Naive thymus-derived CD8-positive, alpha-beta T cell (primary cell): ENCODE measurements at regions not wholly inside any gene's neighbourhood (a gene's known extent, or its start where the extent isn't known, plus 50 kb on each side); places are given as distances from the start of the nearest gene placed in this dataset.

Source experiments
- ATAC-seq, 2 donors: fragments of 150-1000 bp; cut with Tn5 transposase in 1 of 2; sonication (Bioruptor Pico), chemical (Tn5 transposase) in 1 of 2; 1 replicate in 1 of 2; 2 replicates in 1 of 2; pipeline ENCODE4 v1.10.0; 2021; ENCODE audit warnings: mild to moderate bottlenecking in 2 of 2, moderate library complexity in 2 of 2
- POLR2A ChIA-PET: fragments of 350-600 bp; sonication (Branson Sonifier 250); formaldehyde crosslinking; loops from one replicate; lab custom pipeline; 2021; ENCODE audit warnings: antibody characterized with exemption; lab: Charles Lee
- DNase-seq, 10 donors: peaks; one replicate each; pipeline versions ENCODE4 v3.0.0 to v3.0.0-alpha.2; 2020 to 2022
- H3K27ac Mint-ChIP-seq, 10 donors: one replicate each; pipeline ENCODE4 v1.8.0; 2020 to 2022; ENCODE audit warnings: mild to moderate bottlenecking in 10 of 10, mixed read lengths in 10 of 10, moderate library complexity in 4 of 10, inconsistent platforms in 1 of 10
- H3K27me3 Mint-ChIP-seq, 5 donors: one replicate each; pipeline ENCODE4 v1.8.0; 2021 to 2022; ENCODE audit warnings: mixed read lengths in 5 of 5
- H3K36me3 Mint-ChIP-seq, 3 donors: one replicate each; pipeline ENCODE4 v1.8.0; 2020 to 2022; ENCODE audit warnings: mixed read lengths in 3 of 3, mild to moderate bottlenecking in 2 of 3, inconsistent platforms in 1 of 3
- H3K4me1 Mint-ChIP-seq, 4 donors: one replicate each; pipeline ENCODE4 v1.8.0; 2021 to 2022; ENCODE audit warnings: mixed read lengths in 4 of 4
- H3K4me3 Mint-ChIP-seq, 10 donors: one replicate each; pipeline ENCODE4 v1.8.0; 2020 to 2022; ENCODE audit warnings: mild to moderate bottlenecking in 10 of 10, mixed read lengths in 10 of 10, moderate library complexity in 6 of 10, inconsistent platforms in 1 of 10
- H3K9me3 Mint-ChIP-seq, 9 donors: one replicate each; pipeline ENCODE4 v1.8.0; 2020 to 2022; ENCODE audit warnings: mixed read lengths in 9 of 9, mild to moderate bottlenecking in 3 of 9, inconsistent platforms in 1 of 9, moderate library complexity in 1 of 9

GRCh38 chr4:126441173-126442035 is 1126.6 kb downstream of the FAT4 start:
- Mint-ChIP-seq H3K9me3 (peaks cover 0 to 14% (median 9%) of the 10 kb centered on the region in 9 donors), H3K36me3 (no peaks in the 10 kb centered on the region), H3K27ac (no peak overlapping the region), H3K4me3 (no peak overlapping the region), H3K27me3 (no peaks in the 10 kb centered on the region), H3K4me1 (no peaks in the 10 kb centered on the region)
- no peak for ATAC-seq
- no peak for DNase-seq
- POLR2A ChIA-PET = no interaction called here

GRCh38 chr4:126445596-126445995 is 1130.8 kb downstream of the FAT4 start:
- DNase-seq = no peak
- no peak overlapping the region for H3K27ac Mint-ChIP-seq
- no peaks in the 10 kb centered on the region for H3K4me1 Mint-ChIP-seq

GRCh38 chr4:126446917-126447316 is 1132.2 kb downstream of the FAT4 start:
- H3K4me1 Mint-ChIP-seq = no peaks in the 10 kb centered on the region
- no peaks in the 10 kb centered on the region for H3K27me3 Mint-ChIP-seq
- no peak overlapping the region for H3K27ac Mint-ChIP-seq
- H3K4me3 Mint-ChIP-seq = no peak overlapping the region
- POLR2A ChIA-PET = no interaction called here
- ATAC-seq (no peak), DNase-seq (no peak)
- peaks cover 0 to 13% (median 5%) of the 10 kb centered on the region in 9 donors for H3K9me3 Mint-ChIP-seq
- H3K36me3 Mint-ChIP-seq = no peaks in the 10 kb centered on the region

More at GRCh38 chr4:126445596-126445995, 1130.8 kb downstream of the FAT4 start:
- Mint-ChIP-seq H3K36me3 (no peaks in the 10 kb centered on the region), H3K27me3 (no peaks in the 10 kb centered on the region), H3K4me3 (no peak overlapping the region), H3K9me3 (peaks cover 0 to 13% (median 4%) of the 10 kb centered on the region in 9 donors)
- POLR2A ChIA-PET = no interaction called here
- ATAC-seq = no peak

GRCh38 chr4:126448086-126448845 is 1133.5 kb downstream of the FAT4 start:
- POLR2A ChIA-PET = no interaction called here
- H3K4me1 Mint-ChIP-seq = no peaks in the 10 kb centered on the region
- peaks cover 0 to 19% (median 10%) of the 10 kb centered on the region in 9 donors for H3K9me3 Mint-ChIP-seq
- H3K36me3 Mint-ChIP-seq = no peaks in the 10 kb centered on the region
- no peak for DNase-seq
- ATAC-seq = no peak
- no peak overlapping the region for H3K27ac Mint-ChIP-seq
- no peaks in the 10 kb centered on the region for H3K27me3 Mint-ChIP-seq
- H3K4me3 Mint-ChIP-seq = no peak overlapping the region

GRCh38 chr4:126451237-126451873 is 1136.6 kb downstream of the FAT4 start:
- Mint-ChIP-seq H3K4me1 (no peaks in the 10 kb centered on the region), H3K9me3 (peaks cover 0 to 19% (median 5%) of the 10 kb centered on the region in 9 donors), H3K36me3 (no peaks in the 10 kb centered on the region), H3K27me3 (no peaks in the 10 kb centered on the region), H3K27ac (no peak overlapping the region), H3K4me3 (no peak overlapping the region)
- POLR2A ChIA-PET = no interaction called here
- ATAC-seq (no peak), DNase-seq (no peak)

- peaks cover 0 to 22% (median 5%) of the 10 kb centered on the region in 9 donors for H3K9me3 Mint-ChIP-seq
- no peak overlapping the region for H3K27ac Mint-ChIP-seq
- ATAC-seq = no peak
- H3K36me3 Mint-ChIP-seq = no peaks in the 10 kb centered on the region
- H3K4me3 Mint-ChIP-seq = no peak overlapping the region
- no peaks in the 10 kb centered on the region for H3K4me1 Mint-ChIP-seq
- no peak for DNase-seq
- POLR2A ChIA-PET = no interaction called here
- no peaks in the 10 kb centered on the region for H3K27me3 Mint-ChIP-seq
These were observed 1141.1 kb downstream of the FAT4 start for GRCh38 chr4:126455865-126456264.

- ATAC-seq (no peak), DNase-seq (no peak)
- POLR2A ChIA-PET = no interaction called here
- Mint-ChIP-seq H3K4me1 (no peaks in the 10 kb centered on the region), H3K27ac (no peak overlapping the region), H3K36me3 (no peaks in the 10 kb centered on the region), H3K27me3 (no peaks in the 10 kb centered on the region), H3K4me3 (no peak overlapping the region), H3K9me3 (peaks cover 0 to 12% (median 0%) of the 10 kb centered on the region in 9 donors)
These were observed 1144.2 kb downstream of the FAT4 start for GRCh38 chr4:126458993-126459392.

- DNase-seq = no peak
- H3K4me1 Mint-ChIP-seq = no peaks in the 10 kb centered on the region
- ATAC-seq = no peak
- no peaks in the 10 kb centered on the region for H3K36me3 Mint-ChIP-seq
- peaks cover 0 to 22% (median 4%) of the 10 kb centered on the region in 9 donors for H3K9me3 Mint-ChIP-seq
- H3K27me3 Mint-ChIP-seq = no peaks in the 10 kb centered on the region
- H3K4me3 Mint-ChIP-seq = no peak overlapping the region
- H3K27ac Mint-ChIP-seq = no peak overlapping the region
- POLR2A ChIA-PET = no interaction called here
These were observed 1150.6 kb downstream of the FAT4 start for GRCh38 chr4:126465341-126465740.

- POLR2A ChIA-PET = no interaction called here
- H3K36me3 Mint-ChIP-seq = no peaks in the 10 kb centered on the region
- H3K9me3 Mint-ChIP-seq = peaks cover 0 to 15% (median 3%) of the 10 kb centered on the region in 9 donors
- no peaks in the 10 kb centered on the region for H3K4me1 Mint-ChIP-seq
- DNase-seq (no peak), ATAC-seq (no peak)
- no peaks in the 10 kb centered on the region for H3K27me3 Mint-ChIP-seq
- H3K27ac Mint-ChIP-seq = no peak overlapping the region
- no peak overlapping the region for H3K4me3 Mint-ChIP-seq
These were observed 1152.1 kb downstream of the FAT4 start for GRCh38 chr4:126466848-126467247.

- no peak for DNase-seq
- Mint-ChIP-seq H3K27me3 (no peaks in the 10 kb centered on the region), H3K4me3 (no peak overlapping the region), H3K36me3 (no peaks in the 10 kb centered on the region), H3K27ac (no peak overlapping the region), H3K4me1 (no peaks in the 10 kb centered on the region), H3K9me3 (peaks cover 0 to 15% (median 3%) of the 10 kb centered on the region in 9 donors)
- ATAC-seq = no peak
- POLR2A ChIA-PET = no interaction called here
These were observed 1153.4 kb downstream of the FAT4 start for GRCh38 chr4:126468144-126468543.

GRCh38 chr4:126470862-126471261 is 1156.1 kb downstream of the FAT4 start:
- DNase-seq (no peak), ATAC-seq (no peak)
- H3K27ac Mint-ChIP-seq = no peak overlapping the region
- H3K4me1 Mint-ChIP-seq = no peaks in the 10 kb centered on the region
- no peaks in the 10 kb centered on the region for H3K36me3 Mint-ChIP-seq
- no peak overlapping the region for H3K4me3 Mint-ChIP-seq
- H3K9me3 Mint-ChIP-seq = peaks cover 0 to 15% (median 3%) of the 10 kb centered on the region in 9 donors
- no peaks in the 10 kb centered on the region for H3K27me3 Mint-ChIP-seq
- POLR2A ChIA-PET = no interaction called here

- Mint-ChIP-seq H3K9me3 (peaks cover 0 to 13% (median 3%) of the 10 kb centered on the region in 9 donors), H3K27me3 (no peaks in the 10 kb centered on the region), H3K4me1 (no peaks in the 10 kb centered on the region), H3K27ac (no peak overlapping the region), H3K4me3 (no peak overlapping the region), H3K36me3 (no peaks in the 10 kb centered on the region)
- no peak for DNase-seq
- POLR2A ChIA-PET = no interaction called here
- no peak for ATAC-seq
These were observed 1157.0 kb upstream of the INTU start for GRCh38 chr4:126475730-126476129.

- Mint-ChIP-seq H3K9me3 (peaks cover 0 to 13% (median 4%) of the 10 kb centered on the region in 9 donors), H3K27ac (no peak overlapping the region), H3K27me3 (no peaks in the 10 kb centered on the region), H3K4me1 (no peaks in the 10 kb centered on the region), H3K36me3 (no peaks in the 10 kb centered on the region), H3K4me3 (no peak overlapping the region)
- no peak for DNase-seq
- no peak for ATAC-seq
- POLR2A ChIA-PET = no interaction called here
These were observed 1153.0 kb upstream of the INTU start for GRCh38 chr4:126479709-126480108.
